K562 (cell line): ENCODE measurements at regions not wholly inside any gene's neighbourhood (a gene's known extent, or its start where the extent isn't known, plus 50 kb on each side); places are given as distances from the start of the nearest gene placed in this dataset.
"Not testable (repeated sequence)": the region's sequence is repeated elsewhere in the genome, so short reads cannot be mapped to it uniquely, and the experiment has no call there.

Experiments
- CSDE1 ChIP-seq, 2 experiments: fragments of 450-650 bp; IDR thresholded peaks; 2 replicates each; pipeline ENCODE4 v1.6.1; 2016; ENCODE audit warnings: mild to moderate bottlenecking in 1 of 2
- ETV6 ChIP-seq, 3 experiments: fragments of 150-350 bp in 1 of 3; sonication (generic) in 1 of 3; formaldehyde crosslinking in 1 of 3; IDR thresholded peaks; 2 replicates each; pipeline versions ENCODE4 v1.6.1 to v1.8.0; 2014 to 2022; ENCODE audit warnings: borderline replicate concordance in 2 of 3, low read depth in 2 of 3, antibody characterized with exemption in 1 of 3, low read length in 1 of 3, mild to moderate bottlenecking in 1 of 3, missing genetic modification reagents in 1 of 3
- HDAC6 ChIP-seq: IDR thresholded peaks from 2 replicates; pipeline ENCODE4 v1.6.1; 2012; ENCODE audit warnings: low read depth, mild to moderate bottlenecking, control low read depth, inconsistent platforms, low read length, moderate library complexity
- HDGF ChIP-seq: fragments of 450-650 bp; IDR thresholded peaks from 2 replicates; pipeline ENCODE4 v1.6.1; 2016
- RAD21 ChIP-seq, 2 experiments: fragments of 250-450 bp in 1 of 2; fragments of 450-650 bp in 1 of 2; sonication (Bioruptor Pico) in 1 of 2; formaldehyde crosslinking in 1 of 2; IDR thresholded peaks in 1 of 2; conservative IDR thresholded peaks in 1 of 2; 2 replicates each; pipeline versions ENCODE4 v1.4.0 to v1.8.0; 2020 to 2022; ENCODE audit warnings: mild to moderate bottlenecking in 2 of 2, moderate library complexity in 1 of 2
- SETDB1 ChIP-seq: IDR thresholded peaks from one replicate; pipeline ENCODE4 v1.6.1; 2012; ENCODE audit warnings: low read length, control low read depth, inconsistent platforms
- TF ChIP-seq, protein P1 (sequence below), 3 experiments: IDR thresholded peaks in 2 of 3; conservative IDR thresholded peaks in 1 of 3; 2 replicates each; pipeline ENCODE4 v1.5.1; 2011 to 2012; ENCODE audit warnings: low read length in 3 of 3, mild to moderate bottlenecking in 3 of 3, control low read depth in 2 of 3, improper control_type of control experiment in 1 of 3, inconsistent platforms in 1 of 3, low read depth in 1 of 3, mixed read lengths in 1 of 3, moderate library complexity in 1 of 3; ENCODE audit not compliant: insufficient read depth in 2 of 3
- TF ChIP-seq, protein P2 (sequence below): fragments of 250-450 bp; sonication (Bioruptor Pico); IDR thresholded peaks from 2 replicates; pipeline ENCODE4 v1.8.0; 2022; ENCODE audit warnings: moderate library complexity, mild to moderate bottlenecking, inconsistent platforms

DNA sequence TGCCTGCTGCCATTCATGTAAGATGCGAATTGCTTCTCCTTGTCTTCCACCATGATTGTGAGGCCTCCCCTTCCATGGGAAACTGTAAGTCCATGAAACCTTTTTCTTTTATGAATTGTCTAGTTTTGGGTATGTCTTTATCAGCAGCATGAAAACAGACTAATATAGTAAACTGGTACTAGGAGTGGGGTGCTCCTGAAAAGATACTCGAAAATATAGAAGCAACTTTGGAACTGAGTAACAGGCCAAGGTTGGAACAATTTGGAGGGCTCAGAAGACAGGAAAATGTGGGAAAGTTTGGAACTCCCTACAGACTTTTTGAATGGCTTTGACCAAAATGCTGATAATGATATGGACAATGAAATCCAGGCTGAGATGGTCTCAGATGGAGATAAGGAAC, 53.8 kb upstream of the SPATA16 start:
- TF ChIP-seq, protein P1, sequence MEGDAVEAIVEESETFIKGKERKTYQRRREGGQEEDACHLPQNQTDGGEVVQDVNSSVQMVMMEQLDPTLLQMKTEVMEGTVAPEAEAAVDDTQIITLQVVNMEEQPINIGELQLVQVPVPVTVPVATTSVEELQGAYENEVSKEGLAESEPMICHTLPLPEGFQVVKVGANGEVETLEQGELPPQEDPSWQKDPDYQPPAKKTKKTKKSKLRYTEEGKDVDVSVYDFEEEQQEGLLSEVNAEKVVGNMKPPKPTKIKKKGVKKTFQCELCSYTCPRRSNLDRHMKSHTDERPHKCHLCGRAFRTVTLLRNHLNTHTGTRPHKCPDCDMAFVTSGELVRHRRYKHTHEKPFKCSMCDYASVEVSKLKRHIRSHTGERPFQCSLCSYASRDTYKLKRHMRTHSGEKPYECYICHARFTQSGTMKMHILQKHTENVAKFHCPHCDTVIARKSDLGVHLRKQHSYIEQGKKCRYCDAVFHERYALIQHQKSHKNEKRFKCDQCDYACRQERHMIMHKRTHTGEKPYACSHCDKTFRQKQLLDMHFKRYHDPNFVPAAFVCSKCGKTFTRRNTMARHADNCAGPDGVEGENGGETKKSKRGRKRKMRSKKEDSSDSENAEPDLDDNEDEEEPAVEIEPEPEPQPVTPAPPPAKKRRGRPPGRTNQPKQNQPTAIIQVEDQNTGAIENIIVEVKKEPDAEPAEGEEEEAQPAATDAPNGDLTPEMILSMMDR (IDR thresholded peaks at IDR 0.05 in 2 of 3, conservative IDR thresholded peaks at IDR 0.05 in 1 of 3; ENCODE audit: insufficient read depth in 2 of 3, low read depth in 1 of 3, low read length in 3 of 3) = not testable (repeated sequence)
- TF ChIP-seq HDAC6; CSDE1 (IDR thresholded peaks at IDR 0.05); HDGF; RAD21 (CRISPR knock-in tag; conservative IDR thresholded peaks at IDR 0.05 in 1 of 2, IDR thresholded peaks at IDR 0.05 in 1 of 2); SETDB1; ETV6 (IDR thresholded peaks at IDR 0.05; ENCODE audit: borderline replicate concordance in 1 of 2, low read depth in 2 of 2, low read length in 1 of 2); ETV6 (CRISPR knock-in tag; IDR thresholded peaks at IDR 0.05; ENCODE audit: borderline replicate concordance): not testable (repeated sequence)
- TF ChIP-seq, protein P2, sequence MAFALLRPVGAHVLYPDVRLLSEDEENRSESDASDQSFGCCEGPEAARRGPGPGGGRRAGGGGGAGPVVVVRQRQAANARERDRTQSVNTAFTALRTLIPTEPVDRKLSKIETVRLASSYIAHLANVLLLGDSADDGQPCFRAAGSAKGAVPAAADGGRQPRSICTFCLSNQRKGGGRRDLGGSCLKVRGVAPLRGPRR (CRISPR knock-in tag) = not testable (repeated sequence)
